CD4-positive, CD25-positive, alpha-beta regulatory T cell (primary cell): ENCODE measurements at regions not wholly inside any gene's neighbourhood (a gene's known extent, or its start where the extent isn't known, plus 50 kb on each side); places are given as distances from the start of the nearest gene placed in this dataset.
"Not testable (repeated sequence)": the region's sequence is repeated elsewhere in the genome, so short reads cannot be mapped to it uniquely, and the experiment has no call there.

Source experiments
- ATAC-seq, 2 donors: fragments of 150-1000 bp; cut with Tn5 transposase; one replicate each; pipeline ENCODE4 v1.10.0; 2021; ENCODE audit warnings: low read depth in 2 of 2, moderate number of reproducible peaks in 2 of 2, moderate library complexity in 1 of 2
- DNase-seq, 3 donors: peaks; one replicate each; pipeline versions ENCODE4 v3.0.0 to v3.0.0-alpha.2; 2012 to 2022; ENCODE audit warnings: mixed read lengths in 1 of 3
- H3K27ac ChIP-seq: one replicate; pipeline ENCODE4 v1.7.0; 2013; ENCODE audit warnings: mild to moderate bottlenecking, low read length; ENCODE audit not compliant: insufficient read depth, poor library complexity, severe bottlenecking
- H3K27me3 ChIP-seq: one replicate; pipeline ENCODE4 v1.7.0; 2013; ENCODE audit warnings: low read length; ENCODE audit not compliant: control insufficient read depth, insufficient read depth
- H3K36me3 ChIP-seq: one replicate; pipeline ENCODE4 v1.7.0; 2013; ENCODE audit warnings: mild to moderate bottlenecking, low read length, moderate library complexity; ENCODE audit not compliant: control insufficient read depth, insufficient read depth
- H3K4me1 ChIP-seq: 2 replicates; pipeline ENCODE4 v1.7.0; 2013; ENCODE audit warnings: mild to moderate bottlenecking, low read length; ENCODE audit not compliant: insufficient read depth, control insufficient read depth, poor library complexity, severe bottlenecking
- H3K4me3 ChIP-seq: one replicate; pipeline ENCODE4 v1.7.0; 2013; ENCODE audit warnings: low read depth, mild to moderate bottlenecking, low read length, moderate library complexity
- H3K9me3 ChIP-seq, 2 experiments: 1 replicate in 1 of 2; 2 replicates in 1 of 2; pipeline ENCODE4 v1.7.0; 2013; ENCODE audit warnings: low read length in 2 of 2, mild to moderate bottlenecking in 1 of 2, moderate library complexity in 1 of 2; ENCODE audit not compliant: control insufficient read depth in 2 of 2
- H3K27ac Mint-ChIP-seq, 3 donors: one replicate each; pipeline ENCODE4 v1.8.0; 2020 to 2022; ENCODE audit warnings: mild to moderate bottlenecking in 3 of 3, mixed read lengths in 3 of 3, moderate library complexity in 2 of 3
- H3K27me3 Mint-ChIP-seq: one replicate; pipeline ENCODE4 v1.8.0; 2022; ENCODE audit warnings: mild to moderate bottlenecking, mixed read lengths
- H3K36me3 Mint-ChIP-seq: one replicate; pipeline ENCODE4 v1.8.0; 2020; ENCODE audit warnings: mixed read lengths
- H3K4me1 Mint-ChIP-seq, 4 donors: one replicate each; pipeline ENCODE4 v1.8.0; 2020 to 2022; ENCODE audit warnings: mixed read lengths in 4 of 4, mild to moderate bottlenecking in 1 of 4
- H3K4me3 Mint-ChIP-seq, 4 donors: one replicate each; pipeline ENCODE4 v1.8.0; 2020 to 2022; ENCODE audit warnings: mild to moderate bottlenecking in 4 of 4, mixed read lengths in 4 of 4, moderate library complexity in 3 of 4
- H3K9me3 Mint-ChIP-seq, 7 donors: one replicate each; pipeline ENCODE4 v1.8.0; 2020 to 2022; ENCODE audit warnings: mixed read lengths in 7 of 7, mild to moderate bottlenecking in 3 of 7, moderate library complexity in 2 of 7

GRCh38 chr14:106694638-106695393, 1168.4 kb downstream of the TMEM121 start:
- ATAC-seq (peak; percentile 68 to 73), DNase-seq (peak; percentile 13 to 61 (median 30))
- Histone ChIP-seq H3K36me3 (no peaks in the 10 kb centered on the region), H3K27ac (no peak overlapping the region), H3K4me1 (no peaks in the 10 kb centered on the region), H3K27me3 (peaks cover 2% of the 10 kb centered on the region), H3K9me3 (no peaks in the 10 kb centered on the region), H3K4me3 (no peak overlapping the region)
- Mint-ChIP-seq H3K4me3 (no peak overlapping the region), H3K27me3 (peaks cover 9% of the 10 kb centered on the region), H3K9me3 (peaks cover 0 to 3% (median 0%) of the 10 kb centered on the region in 7 donors), H3K27ac (no peak overlapping the region), H3K4me1 (peaks cover 0 to 13% (median 3%) of the 10 kb centered on the region in 4 donors), H3K36me3 (no peaks in the 10 kb centered on the region)

GRCh38 chr14:106698620-106699267, 1172.4 kb downstream of the TMEM121 start:
- H3K36me3 Mint-ChIP-seq, H3K9me3 Mint-ChIP-seq, H3K27ac Mint-ChIP-seq, H3K36me3 ChIP-seq, H3K27me3 Mint-ChIP-seq, H3K27me3 ChIP-seq, H3K27ac ChIP-seq, H3K9me3 ChIP-seq, H3K4me3 ChIP-seq, H3K4me1 ChIP-seq: not testable (repeated sequence)
- ATAC-seq (peak; percentile 58 to 63), DNase-seq (peak in 1 of 3 donors; percentile 38)
- peak overlapping the region in 1 of 4 donors; percentile 48 for H3K4me3 Mint-ChIP-seq
- peaks cover 0 to 16% (median 0%) of the 10 kb centered on the region in 4 donors for H3K4me1 Mint-ChIP-seq

GRCh38 chr14:106703651-106704050, 1177.3 kb downstream of the TMEM121 start:
- not testable (repeated sequence) for H3K27ac Mint-ChIP-seq, H3K4me3 ChIP-seq, H3K36me3 ChIP-seq, H3K36me3 Mint-ChIP-seq, H3K27me3 ChIP-seq, H3K4me3 Mint-ChIP-seq, H3K4me1 ChIP-seq, H3K27me3 Mint-ChIP-seq, ATAC-seq, H3K9me3 Mint-ChIP-seq, H3K9me3 ChIP-seq, DNase-seq, H3K27ac ChIP-seq
- H3K4me1 Mint-ChIP-seq: peaks cover 0 to 10% (median 0%) of the 10 kb centered on the region in 4 donors

- not testable (repeated sequence) for H3K27me3 ChIP-seq, H3K4me3 ChIP-seq, H3K4me1 ChIP-seq, H3K27ac ChIP-seq, H3K36me3 ChIP-seq, H3K4me3 Mint-ChIP-seq, H3K4me1 Mint-ChIP-seq, H3K9me3 ChIP-seq, H3K36me3 Mint-ChIP-seq, H3K27ac Mint-ChIP-seq, H3K9me3 Mint-ChIP-seq, ATAC-seq, DNase-seq
- peaks cover 13% of the 10 kb centered on the region for H3K27me3 Mint-ChIP-seq
These were observed 1180.1 kb downstream of the TMEM121 start for GRCh38 chr14:106706488-106706887.

GRCh38 chr14:106710187-106710586, 1183.8 kb downstream of the TMEM121 start:
- not testable (repeated sequence) for H3K4me1 ChIP-seq, H3K27me3 ChIP-seq, ATAC-seq, H3K4me3 Mint-ChIP-seq, H3K27ac Mint-ChIP-seq, H3K4me3 ChIP-seq, H3K36me3 Mint-ChIP-seq, H3K36me3 ChIP-seq, DNase-seq, H3K4me1 Mint-ChIP-seq, H3K9me3 ChIP-seq, H3K27ac ChIP-seq, H3K9me3 Mint-ChIP-seq
- peaks cover 24% of the 10 kb centered on the region for H3K27me3 Mint-ChIP-seq

GRCh38 chr14:106712513-106712912, 1186.1 kb downstream of the TMEM121 start:
- not testable (repeated sequence) for H3K9me3 Mint-ChIP-seq, H3K27ac ChIP-seq, DNase-seq, H3K4me3 Mint-ChIP-seq, H3K36me3 Mint-ChIP-seq, H3K4me1 Mint-ChIP-seq, H3K27me3 ChIP-seq, H3K27ac Mint-ChIP-seq, ATAC-seq, H3K9me3 ChIP-seq, H3K36me3 ChIP-seq, H3K4me1 ChIP-seq, H3K4me3 ChIP-seq
- peaks cover 21% of the 10 kb centered on the region for H3K27me3 Mint-ChIP-seq

- not testable (repeated sequence) for H3K9me3 Mint-ChIP-seq, H3K4me3 Mint-ChIP-seq, H3K27ac Mint-ChIP-seq, DNase-seq, H3K36me3 Mint-ChIP-seq, H3K4me1 ChIP-seq, H3K27me3 ChIP-seq, H3K27ac ChIP-seq, H3K36me3 ChIP-seq, H3K9me3 ChIP-seq, H3K4me1 Mint-ChIP-seq, H3K4me3 ChIP-seq
- H3K27me3 Mint-ChIP-seq: peaks cover 16% of the 10 kb centered on the region
- peak in 1 of 2 donors; percentile 37 for ATAC-seq
These were observed 1188.4 kb downstream of the TMEM121 start for GRCh38 chr14:106714446-106715428.
